WTC11 (cell line): ENCODE measurements at regions not wholly inside any gene's neighbourhood (a gene's known extent, or its start where the extent isn't known, plus 50 kb on each side); places are given as distances from the start of the nearest gene placed in this dataset.

Experiments used
- ATAC-seq: fragments of 200-7000 bp; cut with Tn5 transposase; 2 replicates; pipeline ENCODE4 v1.10.0; 2021; ENCODE audit warnings: mild to moderate bottlenecking, moderate library complexity
- CTCF ChIA-PET: fragments of 300-600 bp; sonication (Branson Sonifier 250); formaldehyde crosslinking; loops from one replicate; lab custom pipeline; 2021; ENCODE audit warnings: antibody characterized with exemption; lab: Charles Lee
- POLR2A ChIA-PET: fragments of 350-600 bp; sonication (Branson Sonifier 250); formaldehyde crosslinking; loops from one replicate; lab custom pipeline; 2021; ENCODE audit warnings: antibody characterized with exemption; lab: Charles Lee
- DNase-seq: peaks from one replicate; pipeline ENCODE4 v3.0.0; 2021; ENCODE audit warnings: low spot score
- H3K27ac Mint-ChIP-seq: 2 replicates; pipeline ENCODE4 v1.8.0; 2021; ENCODE audit warnings: mixed read lengths
- H3K27me3 Mint-ChIP-seq: 2 replicates; pipeline ENCODE4 v1.8.0; 2021; ENCODE audit warnings: low read depth, mild to moderate bottlenecking, moderate library complexity, mixed read lengths
- H3K36me3 Mint-ChIP-seq: 2 replicates; pipeline ENCODE4 v1.8.0; 2021; ENCODE audit warnings: mixed read lengths
- H3K4me1 Mint-ChIP-seq: 2 replicates; pipeline ENCODE4 v1.8.0; 2022; ENCODE audit warnings: mixed read lengths
- H3K4me3 Mint-ChIP-seq: 2 replicates; pipeline ENCODE4 v1.8.0; 2021; ENCODE audit warnings: mild to moderate bottlenecking, moderate library complexity, mixed read lengths
- H3K9me3 Mint-ChIP-seq: 2 replicates; pipeline ENCODE4 v1.8.0; 2021; ENCODE audit warnings: mixed read lengths
- FOXJ3 ChIP-seq: sonication (generic); formaldehyde crosslinking; IDR thresholded peaks from 2 replicates; pipeline ENCODE4 v1.9.0; 2021; ENCODE audit warnings: missing genetic modification reagents, mild to moderate bottlenecking, borderline replicate concordance
- HMGA2 ChIP-seq: fragments of 250-450 bp; sonication (Bioruptor Pico); IDR thresholded peaks from 2 replicates; pipeline ENCODE4 v1.4.0; 2021; ENCODE audit warnings: mild to moderate bottlenecking, moderate library complexity
- NFATC4 ChIP-seq: fragments of 250-450 bp; sonication (Bioruptor Pico); IDR thresholded peaks from 2 replicates; pipeline ENCODE4 v1.9.0; 2021; ENCODE audit warnings: mild to moderate bottlenecking
- OVOL2 ChIP-seq: fragments of 250-450 bp; sonication (Bioruptor Pico); IDR thresholded peaks from 2 replicates; pipeline ENCODE4 v1.9.0; 2021; ENCODE audit warnings: mild to moderate bottlenecking, borderline replicate concordance
- RORB ChIP-seq: fragments of 250-450 bp; sonication (Bioruptor Pico); IDR thresholded peaks from 2 replicates; pipeline ENCODE4 v1.9.0; 2021; ENCODE audit warnings: mild to moderate bottlenecking
- SP1 ChIP-seq: sonication (generic); formaldehyde crosslinking; conservative IDR thresholded peaks from 2 replicates; pipeline ENCODE4 v1.8.1; 2022; ENCODE audit warnings: missing genetic modification reagents
- ZNF121 ChIP-seq: sonication (generic); formaldehyde crosslinking; IDR thresholded peaks from 2 replicates; pipeline ENCODE4 v1.8.0; 2023; ENCODE audit warnings: missing genetic modification reagents
- ZNF416 ChIP-seq: fragments of 250-450 bp; sonication (Bioruptor Pico); IDR thresholded peaks from 2 replicates; pipeline ENCODE4 v1.9.0; 2021; ENCODE audit warnings: mild to moderate bottlenecking, inconsistent platforms
- ZNF671 ChIP-seq: fragments of 250-450 bp; sonication (Bioruptor Pico); IDR thresholded peaks from 2 replicates; pipeline ENCODE4 v1.8.0; 2021; ENCODE audit warnings: mild to moderate bottlenecking
- TF ChIP-seq, protein P1 (sequence below): fragments of 250-450 bp; sonication (Bioruptor Pico); conservative IDR thresholded peaks from 2 replicates; pipeline ENCODE4 v1.9.0; 2021; ENCODE audit warnings: mild to moderate bottlenecking
- TF ChIP-seq, protein P2 (sequence below): sonication (generic); formaldehyde crosslinking; IDR thresholded peaks from 2 replicates; pipeline ENCODE4 v1.8.0; 2022; ENCODE audit warnings: mild to moderate bottlenecking, missing genetic modification reagents
- TF ChIP-seq, protein P3 (sequence below): sonication (generic); formaldehyde crosslinking; IDR thresholded peaks from 2 replicates; pipeline ENCODE4 v1.8.0; 2023; ENCODE audit warnings: mild to moderate bottlenecking, missing genetic modification reagents
- TF ChIP-seq, protein P4 (sequence below): fragments of 200-600 bp; IDR thresholded peaks from 2 replicates; pipeline ENCODE4 v1.8.0; 2022; ENCODE audit warnings: antibody characterized with exemption

DNA sequence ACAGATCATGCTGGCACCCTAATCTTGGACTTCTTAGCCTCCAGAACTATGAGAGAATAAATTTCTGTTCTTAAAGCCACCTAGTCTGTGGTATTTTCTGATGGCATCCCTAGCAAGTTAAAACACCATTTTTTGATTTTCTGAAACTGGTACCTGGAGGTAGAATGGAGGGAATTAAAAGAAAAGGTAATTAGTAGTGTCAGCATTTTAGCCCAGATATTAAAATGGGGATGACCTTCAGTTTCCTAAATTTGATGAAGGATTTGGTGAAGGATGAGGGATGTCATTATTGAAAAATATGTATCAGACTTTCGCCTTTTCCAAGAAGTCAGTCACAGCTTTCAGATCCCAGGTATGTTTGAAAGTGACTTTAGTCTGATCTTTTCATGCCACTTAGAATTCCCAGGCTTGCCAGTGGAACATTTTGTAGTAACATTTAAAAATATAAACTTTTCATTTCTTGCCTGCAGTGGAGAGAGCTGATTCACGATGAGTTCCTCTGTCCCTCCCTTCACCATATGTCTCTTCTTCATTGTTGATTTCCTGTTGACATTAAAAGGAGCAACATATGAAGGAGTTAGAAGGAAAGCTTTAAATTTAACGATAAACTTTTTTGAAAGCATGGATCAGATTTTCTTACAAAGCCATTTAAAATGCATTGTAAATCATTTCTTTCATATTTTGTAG lies 169.4 kb downstream of the SLIT2 start (continued):
- TF ChIP-seq NFATC4 (CRISPR knock-in tag) (no peak), ZNF416 (CRISPR knock-in tag) (no peak), ZNF121 (CRISPR knock-in tag) (no peak)

DNA sequence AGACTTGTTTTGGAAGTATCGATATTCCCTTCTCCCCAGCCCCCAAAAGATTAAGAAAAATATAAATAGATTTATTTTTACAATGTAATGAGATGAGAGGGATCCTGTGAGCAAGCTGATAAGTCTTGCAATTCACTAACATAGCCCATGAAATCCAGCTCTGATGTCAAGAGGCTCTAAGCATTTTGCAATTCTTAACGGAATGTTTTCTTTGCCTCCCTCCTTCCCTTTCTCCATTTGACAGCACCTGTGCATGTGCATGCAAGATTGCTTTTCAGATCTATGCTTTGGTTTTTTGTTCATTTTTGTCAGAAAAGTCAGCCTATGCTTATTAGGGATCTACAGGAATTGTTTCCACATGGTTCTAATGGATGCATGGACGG lies 169.9 kb downstream of the SLIT2 start:
- TF ChIP-seq FOXJ3 (CRISPR knock-in tag) = no peak
- no peak for TF ChIP-seq ZNF671
- TF ChIP-seq OVOL2 (CRISPR knock-in tag) = no peak
- TF ChIP-seq ZNF416 (CRISPR knock-in tag) = no peak
- no peak for TF ChIP-seq HMGA2 (CRISPR knock-in tag)
- TF ChIP-seq, protein P1, sequence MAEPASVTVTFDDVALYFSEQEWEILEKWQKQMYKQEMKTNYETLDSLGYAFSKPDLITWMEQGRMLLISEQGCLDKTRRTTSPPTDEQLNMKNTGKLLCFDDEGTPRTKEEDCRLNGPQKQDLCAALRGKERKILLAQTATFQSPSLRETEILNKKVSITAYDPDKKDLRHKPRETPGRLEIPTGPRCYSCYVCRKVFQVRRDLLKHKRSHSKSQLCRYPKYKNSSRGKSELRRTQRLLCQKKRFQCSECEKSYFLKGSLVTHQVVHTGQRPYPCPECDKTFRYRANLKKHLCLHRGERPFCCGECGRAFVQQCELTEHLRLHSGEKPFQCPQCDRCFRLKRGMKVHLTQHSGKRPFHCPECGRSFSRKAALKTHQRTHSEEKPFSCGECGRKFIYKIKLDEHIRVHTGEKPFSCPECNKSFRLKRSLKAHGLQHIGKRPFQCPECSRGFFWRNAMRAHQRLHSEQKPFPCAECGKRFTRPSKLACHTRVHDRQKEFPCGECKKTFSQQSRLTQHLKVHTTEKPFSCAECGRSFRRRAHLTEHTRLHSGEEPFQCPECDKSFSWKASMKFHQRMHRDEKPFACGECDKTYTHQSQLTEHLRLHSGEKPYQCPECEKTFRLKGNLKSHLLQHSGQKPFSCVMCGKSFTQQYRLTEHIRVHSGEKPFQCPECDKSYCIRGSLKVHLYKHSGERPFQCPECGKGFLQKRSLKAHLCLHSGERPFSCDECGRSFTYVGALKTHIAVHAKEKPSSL = no peak
- no peak for TF ChIP-seq SP1 (CRISPR knock-in tag)
- TF ChIP-seq RORB (CRISPR knock-in tag) = no peak
- TF ChIP-seq, protein P2, sequence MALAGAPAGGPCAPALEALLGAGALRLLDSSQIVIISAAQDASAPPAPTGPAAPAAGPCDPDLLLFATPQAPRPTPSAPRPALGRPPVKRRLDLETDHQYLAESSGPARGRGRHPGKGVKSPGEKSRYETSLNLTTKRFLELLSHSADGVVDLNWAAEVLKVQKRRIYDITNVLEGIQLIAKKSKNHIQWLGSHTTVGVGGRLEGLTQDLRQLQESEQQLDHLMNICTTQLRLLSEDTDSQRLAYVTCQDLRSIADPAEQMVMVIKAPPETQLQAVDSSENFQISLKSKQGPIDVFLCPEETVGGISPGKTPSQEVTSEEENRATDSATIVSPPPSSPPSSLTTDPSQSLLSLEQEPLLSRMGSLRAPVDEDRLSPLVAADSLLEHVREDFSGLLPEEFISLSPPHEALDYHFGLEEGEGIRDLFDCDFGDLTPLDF (CRISPR knock-in tag) = no peak
- ChIA-PET POLR2A (no interaction called here), CTCF (interaction anchor here (1.3 to 1.6 kb wide), 2 partner anchors 263 to 265 kb away, joined by 6 to 8 read pairs; no protein-coding TSS in a partner anchor)

DNA sequence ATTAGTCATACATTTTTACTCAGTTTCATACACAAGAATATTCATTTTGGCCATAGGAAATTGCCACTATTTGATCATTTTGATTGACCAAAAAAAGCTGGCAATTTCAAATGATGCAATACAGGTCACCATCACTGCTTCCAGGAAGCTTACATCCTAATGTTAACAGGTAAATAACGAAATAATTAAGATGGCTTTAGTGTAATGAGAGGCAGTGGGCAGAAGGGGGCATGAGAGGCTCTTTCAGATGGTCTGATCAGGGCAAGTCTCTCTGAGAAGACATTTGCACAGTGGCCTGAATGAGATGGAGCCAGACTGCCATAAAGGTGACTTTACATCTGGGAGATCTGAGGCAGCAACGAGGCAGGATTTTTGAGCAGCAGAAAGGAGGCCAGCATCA lies 170.7 kb downstream of the SLIT2 start:
- H3K4me1 Mint-ChIP-seq = peaks cover 3% of the 10 kb centered on the region
- ATAC-seq = peak; percentile 99
- TF ChIP-seq, protein P3, sequence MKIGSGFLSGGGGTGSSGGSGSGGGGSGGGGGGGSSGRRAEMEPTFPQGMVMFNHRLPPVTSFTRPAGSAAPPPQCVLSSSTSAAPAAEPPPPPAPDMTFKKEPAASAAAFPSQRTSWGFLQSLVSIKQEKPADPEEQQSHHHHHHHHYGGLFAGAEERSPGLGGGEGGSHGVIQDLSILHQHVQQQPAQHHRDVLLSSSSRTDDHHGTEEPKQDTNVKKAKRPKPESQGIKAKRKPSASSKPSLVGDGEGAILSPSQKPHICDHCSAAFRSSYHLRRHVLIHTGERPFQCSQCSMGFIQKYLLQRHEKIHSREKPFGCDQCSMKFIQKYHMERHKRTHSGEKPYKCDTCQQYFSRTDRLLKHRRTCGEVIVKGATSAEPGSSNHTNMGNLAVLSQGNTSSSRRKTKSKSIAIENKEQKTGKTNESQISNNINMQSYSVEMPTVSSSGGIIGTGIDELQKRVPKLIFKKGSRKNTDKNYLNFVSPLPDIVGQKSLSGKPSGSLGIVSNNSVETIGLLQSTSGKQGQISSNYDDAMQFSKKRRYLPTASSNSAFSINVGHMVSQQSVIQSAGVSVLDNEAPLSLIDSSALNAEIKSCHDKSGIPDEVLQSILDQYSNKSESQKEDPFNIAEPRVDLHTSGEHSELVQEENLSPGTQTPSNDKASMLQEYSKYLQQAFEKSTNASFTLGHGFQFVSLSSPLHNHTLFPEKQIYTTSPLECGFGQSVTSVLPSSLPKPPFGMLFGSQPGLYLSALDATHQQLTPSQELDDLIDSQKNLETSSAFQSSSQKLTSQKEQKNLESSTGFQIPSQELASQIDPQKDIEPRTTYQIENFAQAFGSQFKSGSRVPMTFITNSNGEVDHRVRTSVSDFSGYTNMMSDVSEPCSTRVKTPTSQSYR (CRISPR knock-in tag) = no peak
- TF ChIP-seq, protein P4, sequence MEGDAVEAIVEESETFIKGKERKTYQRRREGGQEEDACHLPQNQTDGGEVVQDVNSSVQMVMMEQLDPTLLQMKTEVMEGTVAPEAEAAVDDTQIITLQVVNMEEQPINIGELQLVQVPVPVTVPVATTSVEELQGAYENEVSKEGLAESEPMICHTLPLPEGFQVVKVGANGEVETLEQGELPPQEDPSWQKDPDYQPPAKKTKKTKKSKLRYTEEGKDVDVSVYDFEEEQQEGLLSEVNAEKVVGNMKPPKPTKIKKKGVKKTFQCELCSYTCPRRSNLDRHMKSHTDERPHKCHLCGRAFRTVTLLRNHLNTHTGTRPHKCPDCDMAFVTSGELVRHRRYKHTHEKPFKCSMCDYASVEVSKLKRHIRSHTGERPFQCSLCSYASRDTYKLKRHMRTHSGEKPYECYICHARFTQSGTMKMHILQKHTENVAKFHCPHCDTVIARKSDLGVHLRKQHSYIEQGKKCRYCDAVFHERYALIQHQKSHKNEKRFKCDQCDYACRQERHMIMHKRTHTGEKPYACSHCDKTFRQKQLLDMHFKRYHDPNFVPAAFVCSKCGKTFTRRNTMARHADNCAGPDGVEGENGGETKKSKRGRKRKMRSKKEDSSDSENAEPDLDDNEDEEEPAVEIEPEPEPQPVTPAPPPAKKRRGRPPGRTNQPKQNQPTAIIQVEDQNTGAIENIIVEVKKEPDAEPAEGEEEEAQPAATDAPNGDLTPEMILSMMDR = peak; percentile 59; the same call in 1 of the 2 replicates
- peak; percentile 71 for DNase-seq
- H3K4me3 Mint-ChIP-seq = no peak overlapping the region
- CTCF ChIA-PET = interaction anchor here (0.6 to 1.6 kb wide), 15 partner anchors 10 to 266 kb away, joined by 3 to 11 read pairs (median 4); no protein-coding TSS in a partner anchor
- H3K27ac Mint-ChIP-seq = no peak overlapping the region
- no peaks in the 10 kb centered on the region; the same call in 1 of the 2 replicates for H3K27me3 Mint-ChIP-seq
- no peaks in the 10 kb centered on the region for H3K9me3 Mint-ChIP-seq
- POLR2A ChIA-PET = no interaction called here
- H3K36me3 Mint-ChIP-seq = no peaks in the 10 kb centered on the region

More for the DNA sequence above, 169.9 kb downstream of the SLIT2 start:
- Mint-ChIP-seq H3K27ac (no peak overlapping the region), H3K27me3 (no peaks in the 10 kb centered on the region; the same call in 1 of the 2 replicates), H3K4me3 (no peak overlapping the region), H3K36me3 (no peaks in the 10 kb centered on the region), H3K9me3 (no peaks in the 10 kb centered on the region), H3K4me1 (peaks cover 3% of the 10 kb centered on the region)
- DNase-seq (no peak), ATAC-seq (no peak)
